GM23338 (cell line): ENCODE measurements at regions not wholly inside any gene's neighbourhood (a gene's known extent, or its start where the extent isn't known, plus 50 kb on each side); places are given as distances from the start of the nearest gene placed in this dataset.

ENCODE experiments used
- ATAC-seq: fragments of 200-7000 bp; cut with Tn5 transposase; 3 replicates; pipeline ENCODE4 v1.9.1; 2020
- DNase-seq: peaks from one replicate; pipeline ENCODE4 v3.0.0-alpha.2; 2015; ENCODE audit warnings: low spot score
- H2AFZ ChIP-seq: fragments of 200-600 bp; sonication (generic); 2 replicates; pipeline ENCODE4 v1.8.0; 2016; ENCODE audit warnings: antibody characterized with exemption, mild to moderate bottlenecking, moderate library complexity
- H3F3A ChIP-seq: fragments of 200-600 bp; sonication (generic); replicated peaks from 2 replicates; pipeline ENCODE4 v1.8.0; 2017; ENCODE audit warnings: antibody characterized with exemption, mixed run types, low read depth
- H3K27ac ChIP-seq: fragments of 200-600 bp; sonication (generic); 2 replicates; pipeline ENCODE4 v1.6.1; 2016; ENCODE audit warnings: low read depth
- H3K27me3 ChIP-seq: fragments of 200-600 bp; sonication (generic); 2 replicates; pipeline ENCODE4 v1.8.0; 2016; ENCODE audit warnings: mild to moderate bottlenecking, mixed run types, moderate library complexity; ENCODE audit not compliant: insufficient read depth
- H3K36me3 ChIP-seq: fragments of 200-600 bp; sonication (generic); 2 replicates; pipeline ENCODE4 v1.8.0; 2016; ENCODE audit warnings: mild to moderate bottlenecking; ENCODE audit not compliant: insufficient read depth
- H3K4me1 ChIP-seq: fragments of 200-600 bp; sonication (generic); 2 replicates; pipeline ENCODE4 v1.8.0; 2016; ENCODE audit warnings: mild to moderate bottlenecking, moderate library complexity; ENCODE audit not compliant: insufficient read depth
- H3K4me2 ChIP-seq: fragments of 200-600 bp; sonication (generic); 2 replicates; pipeline ENCODE4 v1.7.1; 2017; ENCODE audit warnings: mixed run types
- H3K4me3 ChIP-seq: fragments of 200-600 bp; sonication (generic); 2 replicates; pipeline ENCODE4 v1.6.1; 2016; ENCODE audit warnings: mixed run types
- H3K79me2 ChIP-seq: fragments of 200-600 bp; sonication (generic); replicated peaks from 2 replicates; pipeline ENCODE4 v1.8.0; 2017; ENCODE audit warnings: mild to moderate bottlenecking; ENCODE audit not compliant: insufficient read depth
- H3K9me2 ChIP-seq: fragments of 200-600 bp; sonication (generic); 2 replicates; pipeline ENCODE4 v1.8.0; 2017; ENCODE audit not compliant: insufficient read depth
- H4K20me1 ChIP-seq: fragments of 200-600 bp; sonication (generic); replicated peaks from 2 replicates; pipeline ENCODE4 v1.8.0; 2017; ENCODE audit warnings: mild to moderate bottlenecking; ENCODE audit not compliant: insufficient read depth
- H3K27ac Mint-ChIP-seq: 2 replicates; pipeline ENCODE4 v1.8.0; 2020; ENCODE audit warnings: inconsistent platforms, mild to moderate bottlenecking, moderate library complexity, mixed read lengths
- H3K27me3 Mint-ChIP-seq: 3 replicates; pipeline ENCODE4 v1.8.0; 2022; ENCODE audit warnings: low read depth, mild to moderate bottlenecking, moderate library complexity, mixed read lengths, inconsistent platforms; ENCODE audit not compliant: insufficient read depth, poor library complexity
- H3K36me3 Mint-ChIP-seq: 3 replicates; pipeline ENCODE4 v1.8.0; 2021; ENCODE audit warnings: low read depth, mild to moderate bottlenecking, inconsistent platforms, moderate library complexity, mixed read lengths
- H3K4me1 Mint-ChIP-seq: 3 replicates; pipeline ENCODE4 v1.8.0; 2020; ENCODE audit warnings: mild to moderate bottlenecking, inconsistent platforms, mixed read lengths
- H3K4me3 Mint-ChIP-seq: 3 replicates; pipeline ENCODE4 v1.8.0; 2021; ENCODE audit warnings: moderate library complexity, mild to moderate bottlenecking, inconsistent platforms, mixed read lengths
- H3K9me3 Mint-ChIP-seq: 3 replicates; pipeline ENCODE4 v1.8.0; 2020; ENCODE audit warnings: moderate library complexity, mild to moderate bottlenecking, inconsistent platforms, mixed read lengths
- ETS1 ChIP-seq: IDR thresholded peaks from 2 replicates; pipeline ENCODE4 v1.6.1; 2016; ENCODE audit warnings: antibody characterized with exemption
- EZH2 ChIP-seq: fragments of 200-600 bp; sonication (generic); IDR thresholded peaks from one replicate; pipeline ENCODE4 v1.8.0; 2017; ENCODE audit warnings: antibody characterized with exemption, mild to moderate bottlenecking, low read depth; ENCODE audit not compliant: unreplicated experiment
- EZH2phosphoT487 ChIP-seq: fragments of 200-600 bp; sonication (generic); IDR thresholded peaks from one replicate; pipeline ENCODE4 v1.8.1; 2018; ENCODE audit warnings: antibody characterized with exemption; ENCODE audit not compliant: unreplicated experiment
- NANOG ChIP-seq: IDR thresholded peaks from 2 replicates; pipeline ENCODE4 v1.6.1; 2016; ENCODE audit warnings: antibody characterized with exemption, borderline replicate concordance
- ZNF462 ChIP-seq: fragments of 250-450 bp; sonication (Bioruptor Pico); IDR thresholded peaks from 2 replicates; pipeline ENCODE4 v1.5.0; 2020; ENCODE audit warnings: mild to moderate bottlenecking, moderate library complexity

GRCh38 chr10:36302086-36302485 lies 660.0 kb upstream of the FZD8 start (continued):
- TF ChIP-seq ZNF462 (CRISPR knock-in tag) (no peak), ETS1 (no peak)

GRCh38 chr10:36301539-36301938 lies 659.4 kb upstream of the FZD8 start:
- Histone ChIP-seq H3K4me1 (no peaks in the 10 kb centered on the region), H3F3A (no peaks in the 10 kb centered on the region), H3K9me2 (0 out of 2 replicates have a peak, but pooled peaks cover 2% of the 10 kb centered on the region), H3K4me3 (no peak overlapping the region), H3K36me3 (no peaks in the 10 kb centered on the region), H3K79me2 (no peaks in the 10 kb centered on the region), H3K27ac (no peak overlapping the region; the same call in 1 of the 2 replicates), H3K4me2 (no peak overlapping the region), H3K27me3 (no peaks in the 10 kb centered on the region), H4K20me1 (no peaks in the 10 kb centered on the region), H2AFZ (no peak overlapping the region)
- TF ChIP-seq EZH2phosphoT487 (no peak), NANOG (no peak), EZH2 (no peak)
- Mint-ChIP-seq H3K4me3 (no peak overlapping the region), H3K27me3 (peaks cover 3% of the 10 kb centered on the region), H3K36me3 (peaks cover 13% of the 10 kb centered on the region; the same call in 2 of the 3 replicates), H3K27ac (no peak overlapping the region), H3K4me1 (peaks cover 6% of the 10 kb centered on the region; the same call in 2 of the 3 replicates), H3K9me3 (peaks cover 8% of the 10 kb centered on the region; the same call in 2 of the 3 replicates)
- no peak for ATAC-seq
- no peak for DNase-seq
